ENCODE measurements at regions not wholly inside any gene's neighbourhood (a gene's known extent, or its start where the extent isn't known, plus 50 kb on each side); places are given as distances from the start of the nearest gene placed in this dataset.

GRCh38 chr2:208708486-208708885 lies 301.9 kb downstream of the PTH2R start:
- TF ChIP-seq, protein P1, sequence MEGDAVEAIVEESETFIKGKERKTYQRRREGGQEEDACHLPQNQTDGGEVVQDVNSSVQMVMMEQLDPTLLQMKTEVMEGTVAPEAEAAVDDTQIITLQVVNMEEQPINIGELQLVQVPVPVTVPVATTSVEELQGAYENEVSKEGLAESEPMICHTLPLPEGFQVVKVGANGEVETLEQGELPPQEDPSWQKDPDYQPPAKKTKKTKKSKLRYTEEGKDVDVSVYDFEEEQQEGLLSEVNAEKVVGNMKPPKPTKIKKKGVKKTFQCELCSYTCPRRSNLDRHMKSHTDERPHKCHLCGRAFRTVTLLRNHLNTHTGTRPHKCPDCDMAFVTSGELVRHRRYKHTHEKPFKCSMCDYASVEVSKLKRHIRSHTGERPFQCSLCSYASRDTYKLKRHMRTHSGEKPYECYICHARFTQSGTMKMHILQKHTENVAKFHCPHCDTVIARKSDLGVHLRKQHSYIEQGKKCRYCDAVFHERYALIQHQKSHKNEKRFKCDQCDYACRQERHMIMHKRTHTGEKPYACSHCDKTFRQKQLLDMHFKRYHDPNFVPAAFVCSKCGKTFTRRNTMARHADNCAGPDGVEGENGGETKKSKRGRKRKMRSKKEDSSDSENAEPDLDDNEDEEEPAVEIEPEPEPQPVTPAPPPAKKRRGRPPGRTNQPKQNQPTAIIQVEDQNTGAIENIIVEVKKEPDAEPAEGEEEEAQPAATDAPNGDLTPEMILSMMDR (IDR thresholded peaks at IDR 0.05): no peak
- TF ChIP-seq POLR2A (IDR thresholded peaks at IDR 0.05): no peak

All from esophagus squamous epithelium (tissue), 4 donors.